ENCODE measurements at regions not wholly inside any gene's neighbourhood (a gene's known extent, or its start where the extent isn't known, plus 50 kb on each side); places are given as distances from the start of the nearest gene placed in this dataset.

GRCh38 chr6:169938262-169938701, 186.9 kb downstream of the ERMARD start:
- no peak for DNase-seq (ENCODE audit: low spot score)
- Histone ChIP-seq H3K27me3 (no peaks in the 10 kb centered on the region), H3K79me2 (no peaks in the 10 kb centered on the region), H3K4me3 (no peak overlapping the region), H3K9me2 (replicated peaks; ENCODE audit: insufficient read depth) (no peaks in the 10 kb centered on the region), H3K9me3 (ENCODE audit: low read depth) (no peaks in the 10 kb centered on the region), H4K20me1 (ENCODE audit: insufficient read depth, poor library complexity, severe bottlenecking) (no peaks in the 10 kb centered on the region), H3K27ac (no peak overlapping the region), H3K4me2 (no peak overlapping the region), H2AFZ (no peak overlapping the region), H3K4me1 (ENCODE audit: insufficient read depth) (no peaks in the 10 kb centered on the region), H3K36me3 (replicated peaks; ENCODE audit: insufficient read depth, low read depth) (no peaks in the 10 kb centered on the region)
- WGBS (ENCODE audit: low lambda C conversion rate, missing lambda C conversion rate) = 86% methylated on average over 14 of the region's 14 CpGs
- TF ChIP-seq EZH2 (IDR thresholded peaks at IDR 0.05; ENCODE audit: borderline replicate concordance) (no peak), EZH2phosphoT487 (IDR thresholded peaks at IDR 0.05; ENCODE audit: low read depth, severe bottlenecking, unreplicated experiment) (no peak), CTCF (IDR thresholded peaks at IDR 0.05; ENCODE audit: poor library complexity) (no peak)

DNA sequence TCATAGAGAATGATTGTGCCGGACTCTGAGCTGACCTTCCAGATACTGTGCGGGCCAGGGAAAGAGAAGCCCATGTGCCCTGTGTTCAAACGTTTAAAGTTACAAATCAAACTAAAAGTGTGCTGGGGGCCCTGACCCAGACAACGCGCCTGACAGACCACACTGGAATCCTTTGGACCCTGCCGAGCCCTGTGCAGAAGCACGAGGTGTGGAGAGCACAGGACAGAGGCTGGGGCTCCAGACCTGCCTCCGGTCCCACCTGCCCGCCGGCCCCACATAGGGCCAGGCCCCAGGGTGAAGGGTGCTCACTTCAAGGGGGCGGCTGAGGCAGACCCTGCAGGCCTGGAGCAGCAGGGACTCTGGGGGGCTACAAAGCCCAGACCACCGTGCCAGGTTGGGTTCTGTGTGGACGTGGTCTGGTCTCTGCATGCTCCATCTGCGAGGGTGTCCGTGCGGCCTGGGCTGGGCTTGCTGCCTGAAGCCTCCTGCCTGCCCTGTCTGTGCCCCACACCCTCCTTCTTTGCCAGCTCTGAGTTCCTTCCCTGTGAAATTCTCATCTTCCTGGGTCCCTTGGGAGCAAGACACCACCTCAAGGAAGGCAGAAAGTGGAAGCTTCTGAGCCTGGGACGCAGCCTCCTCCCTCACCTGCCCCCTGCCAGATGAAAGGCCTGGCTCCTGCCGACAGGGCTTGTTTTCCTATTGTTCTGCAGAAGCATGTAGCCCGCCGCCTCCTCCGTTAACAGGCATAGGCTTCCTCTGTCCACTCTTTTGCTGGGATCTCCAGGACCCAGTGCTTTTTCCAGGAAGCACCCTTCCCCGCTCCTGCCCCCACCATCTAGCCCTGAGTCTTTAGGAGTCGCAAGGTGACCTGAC, 186.2 kb downstream of the ERMARD start:
- DNase-seq (ENCODE audit: low spot score) = no peak

GRCh38 chr6:169936355-169936975, 185.0 kb downstream of the ERMARD start:
- DNase-seq (ENCODE audit: low spot score) = no peak
- Histone ChIP-seq H3K9me3 (ENCODE audit: low read depth) (no peaks in the 10 kb centered on the region), H2AFZ (no peak overlapping the region), H3K4me3 (no peak overlapping the region), H4K20me1 (ENCODE audit: insufficient read depth, poor library complexity, severe bottlenecking) (no peaks in the 10 kb centered on the region), H3K27me3 (no peaks in the 10 kb centered on the region), H3K4me2 (no peak overlapping the region), H3K9me2 (replicated peaks; ENCODE audit: insufficient read depth) (no peaks in the 10 kb centered on the region), H3K4me1 (ENCODE audit: insufficient read depth) (no peaks in the 10 kb centered on the region), H3K27ac (no peak overlapping the region), H3K79me2 (no peaks in the 10 kb centered on the region), H3K36me3 (replicated peaks; ENCODE audit: insufficient read depth, low read depth) (no peaks in the 10 kb centered on the region)
- no peak for TF ChIP-seq EZH2 (IDR thresholded peaks at IDR 0.05; ENCODE audit: borderline replicate concordance)
- TF ChIP-seq EZH2phosphoT487 (IDR thresholded peaks at IDR 0.05; ENCODE audit: low read depth, severe bottlenecking, unreplicated experiment) = no peak
- TF ChIP-seq CTCF (IDR thresholded peaks at IDR 0.05; ENCODE audit: poor library complexity) = no peak
- 87% methylated on average over 33 of the region's 34 CpGs for WGBS (ENCODE audit: low lambda C conversion rate, missing lambda C conversion rate)

More for the DNA sequence above, 186.2 kb downstream of the ERMARD start:
- Histone ChIP-seq H4K20me1 (ENCODE audit: insufficient read depth, poor library complexity, severe bottlenecking) (no peaks in the 10 kb centered on the region), H2AFZ (no peak overlapping the region), H3K9me2 (replicated peaks; ENCODE audit: insufficient read depth) (no peaks in the 10 kb centered on the region), H3K36me3 (replicated peaks; ENCODE audit: insufficient read depth, low read depth) (no peaks in the 10 kb centered on the region), H3K4me2 (no peak overlapping the region), H3K9me3 (ENCODE audit: low read depth) (no peaks in the 10 kb centered on the region), H3K27me3 (no peaks in the 10 kb centered on the region), H3K4me3 (no peak overlapping the region), H3K79me2 (no peaks in the 10 kb centered on the region), H3K4me1 (ENCODE audit: insufficient read depth) (no peaks in the 10 kb centered on the region), H3K27ac (no peak overlapping the region)
- 85% methylated on average over 23 of the region's 23 CpGs for WGBS (ENCODE audit: low lambda C conversion rate, missing lambda C conversion rate)
- TF ChIP-seq CTCF (IDR thresholded peaks at IDR 0.05; ENCODE audit: poor library complexity) (no peak), EZH2 (IDR thresholded peaks at IDR 0.05; ENCODE audit: borderline replicate concordance) (no peak), EZH2phosphoT487 (IDR thresholded peaks at IDR 0.05; ENCODE audit: low read depth, severe bottlenecking, unreplicated experiment) (no peak)
